ENCODE measurements at regions not wholly inside any gene's neighbourhood (a gene's known extent, or its start where the extent isn't known, plus 50 kb on each side); places are given as distances from the start of the nearest gene placed in this dataset.

- DNase-seq (ENCODE audit: extremely low read depth, insufficient read length), result no peak
- Histone ChIP-seq H3K36me3 (ENCODE audit: control insufficient read depth, insufficient read depth, low read length) (no peaks in the 10 kb centered on the region), H3K27me3 (replicated peaks; ENCODE audit: control insufficient read depth, insufficient read depth, low read length) (no peaks in the 10 kb centered on the region), H3K4me3 (replicated peaks; ENCODE audit: low read depth, low read length) (no peak overlapping the region)
- TF ChIP-seq CTCF (IDR thresholded peaks at IDR 0.05; ENCODE audit: insufficient read depth, low read length, poor library complexity, severe bottlenecking), result no peak
These were observed 162.2 kb upstream of the SLC25A13 start for GRCh38 chr7:96484091-96484490.

- Histone ChIP-seq H3K27me3 (replicated peaks; ENCODE audit: control insufficient read depth, insufficient read depth, low read length) (no peaks in the 10 kb centered on the region), H3K4me3 (replicated peaks; ENCODE audit: low read depth, low read length) (no peak overlapping the region), H3K36me3 (ENCODE audit: control insufficient read depth, insufficient read depth, low read length) (no peaks in the 10 kb centered on the region)
- no peak for TF ChIP-seq CTCF (IDR thresholded peaks at IDR 0.05; ENCODE audit: insufficient read depth, low read length, poor library complexity, severe bottlenecking)
- no peak for DNase-seq (ENCODE audit: extremely low read depth, insufficient read length)
These were observed 159.9 kb upstream of the SLC25A13 start for GRCh38 chr7:96481796-96482195.

GRCh38 chr7:96479015-96479645, 157.2 kb upstream of the SLC25A13 start:
- DNase-seq (ENCODE audit: extremely low read depth, insufficient read length), result no peak
- no peak for TF ChIP-seq CTCF (IDR thresholded peaks at IDR 0.05; ENCODE audit: insufficient read depth, low read length, poor library complexity, severe bottlenecking)
- no peak overlapping the region for H3K4me3 ChIP-seq (replicated peaks; ENCODE audit: low read depth, low read length)
- no peaks in the 10 kb centered on the region for H3K27me3 ChIP-seq (replicated peaks; ENCODE audit: control insufficient read depth, insufficient read depth, low read length)
- H3K36me3 ChIP-seq (ENCODE audit: control insufficient read depth, insufficient read depth, low read length), result no peaks in the 10 kb centered on the region

GRCh38 chr7:96471606-96472005, 149.7 kb upstream of the SLC25A13 start:
- no peaks in the 10 kb centered on the region for H3K36me3 ChIP-seq (ENCODE audit: control insufficient read depth, insufficient read depth, low read length)
- no peak for DNase-seq (ENCODE audit: extremely low read depth, insufficient read length)
- TF ChIP-seq CTCF (IDR thresholded peaks at IDR 0.05; ENCODE audit: insufficient read depth, low read length, poor library complexity, severe bottlenecking), result no peak
- H3K27me3 ChIP-seq (replicated peaks; ENCODE audit: control insufficient read depth, insufficient read depth, low read length), result no peaks in the 10 kb centered on the region; the same call in 1 of the 2 replicates
- H3K4me3 ChIP-seq (replicated peaks; ENCODE audit: low read depth, low read length), result no peak overlapping the region

GRCh38 chr7:96452146-96452545, 130.2 kb upstream of the SLC25A13 start:
- TF ChIP-seq CTCF (IDR thresholded peaks at IDR 0.05; ENCODE audit: insufficient read depth, low read length, poor library complexity, severe bottlenecking), result no peak
- no peak for DNase-seq (ENCODE audit: extremely low read depth, insufficient read length)
- Histone ChIP-seq H3K27me3 (replicated peaks; ENCODE audit: control insufficient read depth, insufficient read depth, low read length) (no peaks in the 10 kb centered on the region), H3K4me3 (replicated peaks; ENCODE audit: low read depth, low read length) (no peak overlapping the region), H3K36me3 (ENCODE audit: control insufficient read depth, insufficient read depth, low read length) (no peaks in the 10 kb centered on the region)

GRCh38 chr7:96449094-96449493, 127.2 kb upstream of the SLC25A13 start:
- Histone ChIP-seq H3K36me3 (ENCODE audit: control insufficient read depth, insufficient read depth, low read length) (no peaks in the 10 kb centered on the region), H3K27me3 (replicated peaks; ENCODE audit: control insufficient read depth, insufficient read depth, low read length) (no peaks in the 10 kb centered on the region), H3K4me3 (replicated peaks; ENCODE audit: low read depth, low read length) (no peak overlapping the region)
- no peak for TF ChIP-seq CTCF (IDR thresholded peaks at IDR 0.05; ENCODE audit: insufficient read depth, low read length, poor library complexity, severe bottlenecking)
- DNase-seq (ENCODE audit: extremely low read depth, insufficient read length), result no peak

Data from GM06990 (cell line).